ENCODE measurements at regions not wholly inside any gene's neighbourhood (a gene's known extent, or its start where the extent isn't known, plus 50 kb on each side); places are given as distances from the start of the nearest gene placed in this dataset.

DNA sequence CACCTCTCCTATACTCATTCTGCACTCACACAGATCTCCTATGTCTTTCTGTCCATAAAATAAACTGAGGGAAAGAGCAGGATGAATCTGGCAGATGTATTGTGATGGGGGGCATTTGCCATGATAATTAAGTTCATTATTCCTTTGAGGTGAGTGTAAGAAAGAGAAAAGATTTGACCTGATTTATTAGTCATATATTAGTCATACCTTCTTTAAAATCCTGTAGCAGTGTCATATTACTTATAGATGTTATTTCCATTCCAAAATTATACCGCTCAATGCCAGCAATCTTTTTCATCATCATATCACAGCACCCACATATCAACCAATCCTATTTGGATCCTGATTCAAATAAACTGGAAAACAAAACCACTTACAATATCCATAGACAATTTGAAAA is 733.3 kb upstream of the SLC35B3 start:
- intact Hi-C loops (cut with micrococcal nuclease; ENCODE audit: unreplicated experiment): no loop called here
- no peaks in the 10 kb centered on the region for H3K4me1 ChIP-seq (ENCODE audit: insufficient read depth, low read length, poor library complexity, severe bottlenecking)
- no peaks in the 10 kb centered on the region for H3K27me3 ChIP-seq (replicated peaks; ENCODE audit: insufficient read depth, low read depth, low read length, poor library complexity)
- H3K27ac ChIP-seq (ENCODE audit: low read depth, low read length, poor library complexity, severe bottlenecking): no peak overlapping the region
- no peaks in the 10 kb centered on the region for H3K36me3 ChIP-seq (ENCODE audit: insufficient read depth, low read length, poor library complexity, severe bottlenecking)
- no TSS peak for BruUV-seq (replicated peaks)
- ChIA-PET CTCF (no interaction called here), POLR2A (ENCODE audit: low non-redundant PET) (no interaction called here)
- H3K4me3 ChIP-seq (ENCODE audit: low read depth, low read length, poor library complexity, severe bottlenecking): no peak overlapping the region
- TF ChIP-seq, protein P1, sequence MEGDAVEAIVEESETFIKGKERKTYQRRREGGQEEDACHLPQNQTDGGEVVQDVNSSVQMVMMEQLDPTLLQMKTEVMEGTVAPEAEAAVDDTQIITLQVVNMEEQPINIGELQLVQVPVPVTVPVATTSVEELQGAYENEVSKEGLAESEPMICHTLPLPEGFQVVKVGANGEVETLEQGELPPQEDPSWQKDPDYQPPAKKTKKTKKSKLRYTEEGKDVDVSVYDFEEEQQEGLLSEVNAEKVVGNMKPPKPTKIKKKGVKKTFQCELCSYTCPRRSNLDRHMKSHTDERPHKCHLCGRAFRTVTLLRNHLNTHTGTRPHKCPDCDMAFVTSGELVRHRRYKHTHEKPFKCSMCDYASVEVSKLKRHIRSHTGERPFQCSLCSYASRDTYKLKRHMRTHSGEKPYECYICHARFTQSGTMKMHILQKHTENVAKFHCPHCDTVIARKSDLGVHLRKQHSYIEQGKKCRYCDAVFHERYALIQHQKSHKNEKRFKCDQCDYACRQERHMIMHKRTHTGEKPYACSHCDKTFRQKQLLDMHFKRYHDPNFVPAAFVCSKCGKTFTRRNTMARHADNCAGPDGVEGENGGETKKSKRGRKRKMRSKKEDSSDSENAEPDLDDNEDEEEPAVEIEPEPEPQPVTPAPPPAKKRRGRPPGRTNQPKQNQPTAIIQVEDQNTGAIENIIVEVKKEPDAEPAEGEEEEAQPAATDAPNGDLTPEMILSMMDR (conservative IDR thresholded peaks at IDR 0.05; ENCODE audit: low read depth, low read length): no peak
- no peak for TF ChIP-seq EZH2 (IDR thresholded peaks at IDR 0.05; ENCODE audit: borderline replicate concordance, low read depth, low read length, poor library complexity, severe bottlenecking)
- no peak for DNase-seq (ENCODE audit: low spot score)
- no peaks in the 10 kb centered on the region for H3K9me3 ChIP-seq (ENCODE audit: low read depth, low read length, poor library complexity, severe bottlenecking)

DNA sequence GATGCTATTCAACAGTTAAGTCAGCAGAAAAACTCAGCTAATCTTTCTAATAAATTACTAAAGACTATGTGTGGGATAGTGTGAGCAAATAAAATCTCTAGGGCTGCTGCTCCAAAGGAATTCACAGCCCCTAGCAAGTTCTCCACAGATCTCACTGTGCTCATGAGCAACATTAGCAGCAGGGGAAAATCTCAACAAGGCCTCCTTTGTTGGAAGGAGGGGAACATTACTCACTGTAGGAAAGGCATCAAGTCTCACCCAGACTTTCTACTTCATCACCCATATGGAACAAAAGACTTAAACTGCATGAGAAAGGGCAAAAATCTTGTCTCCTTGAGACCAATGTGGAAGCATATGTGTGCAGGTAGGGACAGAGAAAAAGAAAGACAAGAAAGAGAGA is 726.4 kb upstream of the SLC35B3 start:
- H3K9me3 ChIP-seq (ENCODE audit: low read depth, low read length, poor library complexity, severe bottlenecking): peaks cover 7% of the 10 kb centered on the region
- DNase-seq (ENCODE audit: low spot score): no peak
- H3K4me1 ChIP-seq (ENCODE audit: insufficient read depth, low read length, poor library complexity, severe bottlenecking): no peaks in the 10 kb centered on the region
- TF ChIP-seq EZH2 (IDR thresholded peaks at IDR 0.05; ENCODE audit: borderline replicate concordance, low read depth, low read length, poor library complexity, severe bottlenecking): no peak
- TF ChIP-seq, protein P1 (conservative IDR thresholded peaks at IDR 0.05; ENCODE audit: low read depth, low read length): no peak
- CTCF ChIA-PET: no interaction called here
- H3K27me3 ChIP-seq (replicated peaks; ENCODE audit: insufficient read depth, low read depth, low read length, poor library complexity): no peaks in the 10 kb centered on the region
- H3K36me3 ChIP-seq (ENCODE audit: insufficient read depth, low read length, poor library complexity, severe bottlenecking): no peaks in the 10 kb centered on the region
- H3K4me3 ChIP-seq (ENCODE audit: low read depth, low read length, poor library complexity, severe bottlenecking): no peak overlapping the region
- H3K27ac ChIP-seq (ENCODE audit: low read depth, low read length, poor library complexity, severe bottlenecking): no peak overlapping the region
- intact Hi-C loops (cut with micrococcal nuclease; ENCODE audit: unreplicated experiment): no loop called here
- POLR2A ChIA-PET (ENCODE audit: low non-redundant PET): no interaction called here
- no TSS peak for BruUV-seq (replicated peaks)

DNA sequence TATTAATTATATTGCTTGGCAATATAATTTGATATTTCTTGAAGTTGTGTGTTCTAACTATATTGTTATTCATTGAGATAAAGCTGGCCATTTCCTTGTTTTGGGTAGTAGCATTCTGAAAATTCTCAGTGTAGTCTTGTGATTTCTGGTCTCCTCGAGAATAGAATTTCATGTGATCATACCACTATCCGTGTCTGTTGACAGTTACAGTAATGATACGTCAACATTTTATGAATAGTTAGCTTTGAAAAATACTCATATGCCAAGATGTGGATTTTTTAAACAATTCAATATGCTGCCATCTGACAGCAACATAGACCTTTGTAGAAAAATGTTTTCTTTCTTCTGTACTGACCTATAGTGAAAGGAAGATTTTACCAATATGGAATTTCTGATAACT is 723.7 kb upstream of the SLC35B3 start:
- Histone ChIP-seq H3K9me3 (ENCODE audit: low read depth, low read length, poor library complexity, severe bottlenecking) (peaks cover 7% of the 10 kb centered on the region), H3K27ac (ENCODE audit: low read depth, low read length, poor library complexity, severe bottlenecking) (no peak overlapping the region), H3K36me3 (ENCODE audit: insufficient read depth, low read length, poor library complexity, severe bottlenecking) (no peaks in the 10 kb centered on the region), H3K4me3 (ENCODE audit: low read depth, low read length, poor library complexity, severe bottlenecking) (no peak overlapping the region), H3K4me1 (ENCODE audit: insufficient read depth, low read length, poor library complexity, severe bottlenecking) (no peaks in the 10 kb centered on the region), H3K27me3 (replicated peaks; ENCODE audit: insufficient read depth, low read depth, low read length, poor library complexity) (no peaks in the 10 kb centered on the region)
- intact Hi-C loops (cut with micrococcal nuclease; ENCODE audit: unreplicated experiment): no loop called here
- no TSS peak for BruUV-seq (replicated peaks)
- POLR2A ChIA-PET (ENCODE audit: low non-redundant PET): no interaction called here
- TF ChIP-seq, protein P1 (conservative IDR thresholded peaks at IDR 0.05; ENCODE audit: low read depth, low read length): no peak
- no peak for TF ChIP-seq EZH2 (IDR thresholded peaks at IDR 0.05; ENCODE audit: borderline replicate concordance, low read depth, low read length, poor library complexity, severe bottlenecking)
- CTCF ChIA-PET: no interaction called here
- DNase-seq (ENCODE audit: low spot score): no peak

Data from A673 (cell line).